Stimulated activated CD4-positive, alpha-beta T cell treated with anti-CD3 and anti-CD28 coated beads, Interleukin-4, amount 100 ng/mL, for 4 hours (primary cell): ENCODE measurements at regions not wholly inside any gene's neighbourhood (a gene's known extent, or its start where the extent isn't known, plus 50 kb on each side); places are given as distances from the start of the nearest gene placed in this dataset.
"Not testable (repeated sequence)": the region's sequence is repeated elsewhere in the genome, so short reads cannot be mapped to it uniquely, and the experiment has no call there.

Experiments used
- DNase-seq, 2 experiments: peaks; one replicate each; pipeline ENCODE4 v3.0.0-alpha.2; 2020

DNA sequence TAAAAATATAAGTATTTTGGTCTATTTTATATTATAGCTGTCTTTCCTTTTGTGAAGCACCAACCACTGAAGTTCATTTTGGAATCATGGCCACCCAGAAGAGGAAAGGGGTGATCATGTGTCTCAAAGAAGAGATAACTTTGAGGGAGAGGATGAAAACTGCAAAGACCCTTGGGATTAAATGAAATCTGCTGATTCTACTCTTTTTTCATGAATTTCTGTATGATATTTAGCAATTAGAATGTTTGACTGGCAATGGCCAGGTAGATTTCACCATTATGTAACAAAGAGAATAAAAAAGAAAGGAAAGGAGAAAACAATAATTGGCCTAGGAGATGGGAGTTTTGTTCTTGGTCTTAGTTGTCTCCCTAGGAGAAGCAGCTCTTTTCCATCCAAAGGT is 350.8 kb downstream of the EMP1 start:
- DNase-seq: no peak

- DNase-seq: no peak
These were observed 349.7 kb downstream of the EMP1 start for GRCh38 chr12:13546231-13546630.

DNA sequence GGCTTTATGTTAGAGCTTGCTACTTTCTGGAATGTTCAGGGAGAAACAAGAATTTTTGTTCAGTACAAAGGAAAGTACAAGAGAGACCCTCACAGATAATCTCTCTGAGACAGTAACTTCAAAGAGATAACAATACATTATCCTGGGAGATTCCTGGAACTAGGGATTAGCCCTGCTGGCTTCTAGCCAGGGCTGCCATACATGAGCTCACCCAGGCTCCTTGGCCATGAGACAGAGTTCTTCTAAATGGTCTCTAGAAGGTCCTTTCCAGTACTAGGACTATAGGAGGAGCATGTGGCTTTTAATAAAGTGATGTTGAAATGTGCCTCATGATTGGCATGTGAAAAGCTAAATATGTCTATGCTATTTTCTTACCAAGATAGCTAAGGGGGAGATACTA is 342.5 kb downstream of the EMP1 start:
- no peak for DNase-seq

GRCh38 chr12:13538136-13538535 is 341.6 kb downstream of the EMP1 start:
- no peak for DNase-seq

DNA sequence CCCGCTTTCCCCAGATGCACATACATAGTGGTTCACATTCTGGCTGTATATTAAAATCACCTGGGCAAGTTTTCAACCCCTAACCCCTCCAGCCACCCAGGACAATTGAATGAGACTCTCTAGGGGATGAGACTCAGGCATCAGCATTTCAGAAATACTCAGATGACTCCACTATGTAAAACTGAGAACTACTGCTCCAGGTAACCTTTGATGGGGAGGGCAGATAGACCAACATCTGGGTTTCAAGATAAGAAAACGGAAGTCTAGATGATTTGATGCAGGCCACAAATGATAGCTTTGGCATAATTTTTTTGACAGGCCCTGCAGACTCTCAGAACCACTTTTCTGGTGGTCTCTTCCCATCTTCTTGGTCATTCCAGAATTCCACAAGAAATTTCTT is 341.1 kb downstream of the EMP1 start:
- DNase-seq: no peak

- no peak for DNase-seq
These were observed 339.8 kb downstream of the EMP1 start for GRCh38 chr12:13536219-13536910.

- peak in 1 of 2 experiments; percentile 10 for DNase-seq
These were observed 338.3 kb downstream of the EMP1 start for GRCh38 chr12:13534645-13535398.

GRCh38 chr12:13534242-13534641 is 337.7 kb downstream of the EMP1 start:
- DNase-seq: no peak

DNA sequence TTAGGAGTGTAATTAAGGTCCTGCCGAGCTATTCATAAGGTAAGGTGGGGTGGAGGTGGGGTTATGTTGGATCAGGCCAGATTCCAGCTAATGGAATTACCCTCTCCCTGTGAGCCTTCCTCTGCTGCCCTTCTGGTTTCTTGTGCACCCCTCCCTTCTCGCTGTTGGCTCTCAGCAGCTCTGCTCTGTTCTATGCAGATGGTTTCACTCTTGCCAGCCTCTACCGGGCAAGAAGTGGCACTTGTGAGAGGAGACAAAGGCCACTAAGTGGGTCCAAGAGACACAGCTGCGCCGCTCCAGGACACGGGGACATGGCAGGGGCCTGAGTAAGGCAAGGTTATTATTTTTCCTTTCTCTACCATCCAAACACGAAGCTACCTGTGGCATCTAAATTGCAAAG is 334.4 kb downstream of the EMP1 start:
- DNase-seq: no peak

DNA sequence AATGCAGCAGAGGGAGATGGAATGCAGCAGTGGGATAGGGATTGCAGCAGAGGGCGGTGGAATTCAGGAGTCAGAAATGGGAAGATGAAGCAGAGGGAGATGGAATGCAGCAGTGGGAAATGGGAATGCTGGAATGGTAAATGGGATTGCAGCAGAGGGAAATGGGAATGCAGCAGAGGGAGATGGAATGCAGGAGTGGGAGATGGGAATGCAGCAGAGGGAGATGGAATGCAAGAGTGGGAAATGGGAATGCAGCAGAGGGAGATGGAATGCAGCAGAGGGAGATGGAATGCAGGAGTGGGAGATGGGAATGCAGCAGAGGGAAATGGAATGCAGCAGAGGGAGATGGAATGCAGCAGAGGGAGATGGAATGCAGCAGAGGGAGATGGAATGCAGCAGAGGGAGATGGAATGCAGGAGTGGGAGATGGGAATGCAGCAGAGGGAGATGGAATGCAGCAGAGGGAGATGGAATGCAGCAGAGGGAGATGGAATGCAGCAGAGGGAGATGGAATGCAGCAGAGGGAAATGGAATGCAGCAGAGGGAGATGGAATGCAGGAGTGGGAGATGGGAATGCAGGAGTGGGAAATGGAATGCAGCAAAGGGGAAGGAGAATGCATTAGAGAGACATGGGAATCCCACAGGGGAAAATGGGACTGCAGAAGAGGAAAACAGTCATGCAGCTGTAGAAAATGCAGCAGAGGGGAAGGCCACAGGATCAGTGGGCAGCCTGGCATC is 329.8 kb downstream of the EMP1 start:
- DNase-seq: not testable (repeated sequence)

DNA sequence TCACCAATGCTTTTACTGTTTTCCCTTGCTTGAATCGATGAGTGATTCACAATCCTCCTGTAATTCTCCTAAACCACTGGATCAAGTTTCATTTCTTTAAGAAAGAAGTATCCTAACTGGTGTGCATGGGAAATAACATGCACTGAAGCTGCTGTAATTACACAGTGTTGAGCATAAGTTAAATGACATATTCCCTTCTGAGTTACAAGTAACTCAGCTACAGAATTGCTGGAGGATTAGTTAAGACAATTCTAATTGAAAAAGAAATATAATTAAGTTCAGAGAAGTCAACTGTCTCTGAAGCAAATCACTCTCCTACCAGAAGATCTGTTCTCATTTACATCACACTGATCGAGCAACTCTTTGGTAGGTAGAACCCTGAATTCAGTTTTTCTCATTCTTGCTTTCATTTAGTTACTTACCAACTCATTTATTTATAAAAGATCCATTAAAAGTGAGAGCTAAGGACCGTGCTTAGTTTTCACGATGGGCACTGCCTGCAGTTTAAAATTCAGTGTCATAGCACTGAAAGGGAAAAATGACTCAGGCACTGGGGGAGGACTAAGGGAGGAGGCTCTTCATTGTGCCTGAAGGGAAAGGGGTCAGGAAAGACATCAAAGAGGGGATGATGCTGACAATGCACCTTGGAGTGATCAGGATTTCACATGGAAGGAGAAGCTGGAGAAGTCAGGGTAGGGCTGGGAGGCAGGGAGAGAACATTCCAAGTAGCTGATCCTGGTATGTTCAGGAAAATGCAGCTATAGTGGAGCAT is 327.2 kb downstream of the EMP1 start:
- no peak for DNase-seq

DNA sequence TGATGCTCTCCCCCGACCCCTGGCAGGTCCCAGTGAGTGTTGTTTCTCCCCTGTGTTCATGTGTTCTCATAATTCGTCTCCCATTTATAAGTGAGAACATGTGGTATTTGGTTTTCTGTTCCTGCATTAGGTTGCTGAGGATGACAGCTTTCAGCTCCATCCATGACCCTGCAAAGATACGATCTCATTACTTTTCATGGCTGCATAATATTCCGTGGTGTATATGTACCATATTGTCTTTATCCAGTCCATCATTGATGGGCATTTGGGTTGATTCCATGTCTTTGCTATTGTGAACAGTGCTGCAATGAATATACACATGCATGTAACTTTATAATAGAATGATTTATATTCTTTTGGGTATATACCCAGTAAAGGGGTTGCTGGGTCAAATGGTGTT is 321.5 kb downstream of the EMP1 start:
- not testable (repeated sequence) for DNase-seq

- no peak for DNase-seq
These were observed 313.2 kb downstream of the EMP1 start for GRCh38 chr12:13509740-13510139.

DNA sequence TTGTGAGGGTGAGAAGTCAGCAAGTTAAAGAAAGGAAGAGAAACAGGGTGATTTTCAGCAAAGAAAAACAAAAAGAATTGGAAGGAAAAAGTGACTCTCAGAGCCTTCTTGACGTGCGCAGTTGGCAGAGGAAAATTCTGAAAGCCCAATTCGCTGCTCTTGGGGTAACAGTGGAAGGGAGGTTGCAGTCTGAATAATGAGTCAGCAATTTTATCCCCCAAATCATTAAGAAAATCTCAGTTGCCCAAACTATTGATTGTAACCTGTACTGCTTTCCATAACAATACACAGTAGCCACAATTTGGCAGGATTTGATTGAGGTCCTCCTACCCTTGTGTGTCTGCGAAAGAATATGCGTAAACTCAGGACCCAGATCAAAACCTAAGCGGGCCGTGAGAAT is 309.1 kb downstream of the EMP1 start:
- DNase-seq: no peak

- no peak for DNase-seq
These were observed 308.7 kb downstream of the EMP1 start for GRCh38 chr12:13505224-13505623.

DNA sequence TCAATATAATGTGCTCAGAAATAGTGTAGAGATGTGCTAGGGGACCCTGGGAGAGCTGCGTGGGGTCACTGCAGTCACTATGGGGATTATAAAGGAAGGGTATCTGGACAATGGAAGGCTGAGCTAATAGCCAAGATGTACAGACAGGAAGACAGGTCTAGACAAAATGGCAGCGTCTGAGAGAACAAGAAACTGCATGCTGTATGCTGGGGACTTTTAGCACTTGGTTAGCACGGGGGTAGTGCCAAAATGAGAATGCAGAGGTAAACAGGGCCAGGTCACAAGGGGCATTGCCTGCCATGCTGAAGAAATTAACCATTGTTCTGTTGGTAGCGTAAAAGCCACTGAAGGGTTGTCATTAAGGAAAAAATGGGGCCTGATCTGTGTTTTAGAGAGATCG is 308.2 kb downstream of the EMP1 start:
- DNase-seq: no peak

DNA sequence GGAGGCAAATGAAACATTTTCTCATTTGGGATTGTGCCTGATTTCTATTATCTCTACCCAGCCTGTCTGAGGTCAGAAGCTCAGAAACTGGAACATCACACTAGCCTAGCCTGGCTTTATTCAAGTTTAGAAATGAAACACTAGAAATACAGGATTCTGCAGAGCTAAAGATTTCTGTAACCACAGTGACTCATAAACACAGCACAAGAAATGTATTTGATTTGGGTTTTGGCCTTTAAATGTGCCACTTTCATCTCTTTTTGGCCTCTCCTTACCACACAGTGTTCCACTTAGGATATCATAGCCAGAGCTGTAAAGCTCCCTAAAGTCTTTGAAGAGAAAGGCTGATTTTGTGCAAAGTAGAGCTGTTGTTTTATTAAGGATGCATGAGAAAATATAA is 307.5 kb downstream of the EMP1 start:
- no peak for DNase-seq

DNA sequence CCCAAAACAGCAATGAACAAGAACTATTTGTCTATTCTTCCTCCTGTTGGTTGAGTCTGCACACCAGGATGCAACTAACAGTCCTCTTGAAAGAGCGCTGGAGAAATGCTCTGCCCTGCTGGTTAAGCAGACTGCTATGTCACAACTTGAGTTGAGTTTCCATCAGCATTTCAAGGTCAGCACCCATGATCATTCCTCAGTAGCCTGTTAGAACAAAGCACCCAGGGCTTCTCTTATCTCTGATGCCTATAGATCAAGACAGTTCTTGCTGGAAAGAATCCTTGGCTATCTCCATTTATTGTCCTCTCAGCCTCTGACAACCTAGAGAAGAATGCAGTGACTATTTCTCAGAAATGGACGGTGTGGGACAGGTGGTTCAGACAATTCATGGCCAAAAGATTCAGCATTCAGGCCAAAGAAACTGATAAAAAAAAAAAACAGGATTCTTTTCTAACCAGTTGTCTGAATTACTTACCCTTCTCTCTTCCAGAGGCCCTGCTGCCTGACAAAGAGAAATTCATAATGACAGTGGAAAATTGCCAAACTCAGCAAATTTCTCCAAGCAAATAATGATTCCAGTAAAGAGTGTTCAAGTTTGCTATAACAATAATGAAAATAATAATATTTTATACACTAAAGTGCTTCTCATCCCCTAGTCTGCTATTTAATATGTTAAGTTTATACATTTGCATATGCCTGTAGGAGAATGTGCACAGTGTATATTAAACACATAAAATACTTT is 306.7 kb downstream of the EMP1 start:
- no peak for DNase-seq

GRCh38 chr12:13499008-13499407 is 302.5 kb downstream of the EMP1 start:
- DNase-seq: no peak

DNA sequence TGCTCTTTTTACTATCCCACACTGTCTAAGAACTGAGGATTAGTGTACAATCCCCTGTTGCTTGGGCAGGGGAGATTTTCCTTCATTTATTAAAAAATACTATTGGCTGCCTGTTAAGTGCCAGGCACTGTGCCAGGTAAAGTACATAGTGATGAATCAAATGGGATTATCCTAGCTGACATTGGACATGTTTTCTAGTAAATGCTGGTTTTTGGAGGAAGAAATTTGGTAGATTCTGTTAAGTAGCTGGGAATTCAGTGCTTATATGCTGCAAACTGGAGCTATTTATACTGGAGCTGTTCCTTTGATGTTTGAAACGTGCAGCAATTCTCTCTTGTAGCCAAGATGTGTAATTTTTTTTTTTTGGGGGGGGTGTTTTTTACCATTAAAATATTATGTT is 299.6 kb downstream of the EMP1 start:
- no peak for DNase-seq

DNA sequence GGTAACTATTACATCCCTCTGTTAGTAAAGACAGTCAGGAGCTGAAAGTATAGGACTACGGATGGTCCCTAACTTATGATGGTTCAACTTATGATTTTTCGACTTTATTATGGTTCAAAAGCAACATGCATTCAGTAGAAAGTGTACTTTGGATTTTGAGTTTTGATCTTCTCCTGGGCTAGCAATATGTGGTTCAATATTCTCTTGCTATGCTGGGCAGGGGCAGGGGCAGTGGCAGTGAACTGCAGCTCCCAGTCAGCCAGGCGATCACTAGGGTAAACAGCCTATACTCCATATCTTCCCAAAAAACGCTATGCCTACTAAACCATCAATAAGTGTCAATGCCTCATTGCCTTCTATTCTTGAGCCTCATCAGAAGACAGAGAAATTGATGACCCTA is 292.7 kb downstream of the EMP1 start:
- DNase-seq: no peak

- no peak for DNase-seq
These were observed 290.8 kb downstream of the EMP1 start for GRCh38 chr12:13487326-13487725.
